Nephron (organoid): ENCODE measurements at regions not wholly inside any gene's neighbourhood (a gene's known extent, or its start where the extent isn't known, plus 50 kb on each side); places are given as distances from the start of the nearest gene placed in this dataset.
"Not testable (repeated sequence)": the region's sequence is repeated elsewhere in the genome, so short reads cannot be mapped to it uniquely, and the experiment has no call there.

Source experiments
- H3K27ac Mint-ChIP-seq, 3 experiments: 2 replicates each; pipeline ENCODE4 v1.8.0; 2020; ENCODE audit warnings: mixed read lengths in 3 of 3, mild to moderate bottlenecking in 2 of 3, moderate library complexity in 1 of 3
- H3K27me3 Mint-ChIP-seq: 2 replicates; pipeline ENCODE4 v1.8.0; 2021; ENCODE audit warnings: low read depth, mild to moderate bottlenecking, moderate library complexity, mixed read lengths
- H3K36me3 Mint-ChIP-seq: 2 replicates; pipeline ENCODE4 v1.8.0; 2020; ENCODE audit warnings: low read depth, mixed read lengths
- H3K4me1 Mint-ChIP-seq: 2 replicates; pipeline ENCODE4 v1.8.0; 2020; ENCODE audit warnings: mixed read lengths
- H3K4me3 Mint-ChIP-seq, 3 experiments: 2 replicates each; pipeline ENCODE4 v1.8.0; 2020; ENCODE audit warnings: mild to moderate bottlenecking in 3 of 3, mixed read lengths in 3 of 3, moderate library complexity in 2 of 3
- H3K9me3 Mint-ChIP-seq: 2 replicates; pipeline ENCODE4 v1.8.0; 2020; ENCODE audit warnings: mixed read lengths
- CTCF ChIP-seq, 3 experiments: fragments of 200-600 bp; sonication (generic); IDR thresholded peaks; one replicate each; pipeline ENCODE4 v1.5.0; 2021; ENCODE audit warnings: antibody characterized with exemption in 3 of 3; ENCODE audit not compliant: unreplicated experiment in 3 of 3

- Mint-ChIP-seq H3K4me1 (no peaks in the 10 kb centered on the region), H3K36me3 (no peaks in the 10 kb centered on the region), H3K9me3 (no peaks in the 10 kb centered on the region), H3K4me3 (no peak overlapping the region), H3K27ac (no peak overlapping the region), H3K27me3 (no peaks in the 10 kb centered on the region)
- no peak for TF ChIP-seq CTCF (IDR thresholded peaks at IDR 0.05; ENCODE audit: unreplicated experiment in 3 of 3)
Measured at GRCh38 chr9:119689879-119690278, 320.6 kb upstream of the BRINP1 start.

GRCh38 chr9:119688547-119688946, 319.3 kb upstream of the BRINP1 start:
- H3K27ac Mint-ChIP-seq, result no peak overlapping the region
- no peak for TF ChIP-seq CTCF (IDR thresholded peaks at IDR 0.05; ENCODE audit: unreplicated experiment in 3 of 3)
- no peaks in the 10 kb centered on the region for H3K9me3 Mint-ChIP-seq
- H3K4me3 Mint-ChIP-seq, result no peak overlapping the region
- no peaks in the 10 kb centered on the region for H3K27me3 Mint-ChIP-seq
- H3K36me3 Mint-ChIP-seq, result no peaks in the 10 kb centered on the region
- H3K4me1 Mint-ChIP-seq, result no peaks in the 10 kb centered on the region

DNA sequence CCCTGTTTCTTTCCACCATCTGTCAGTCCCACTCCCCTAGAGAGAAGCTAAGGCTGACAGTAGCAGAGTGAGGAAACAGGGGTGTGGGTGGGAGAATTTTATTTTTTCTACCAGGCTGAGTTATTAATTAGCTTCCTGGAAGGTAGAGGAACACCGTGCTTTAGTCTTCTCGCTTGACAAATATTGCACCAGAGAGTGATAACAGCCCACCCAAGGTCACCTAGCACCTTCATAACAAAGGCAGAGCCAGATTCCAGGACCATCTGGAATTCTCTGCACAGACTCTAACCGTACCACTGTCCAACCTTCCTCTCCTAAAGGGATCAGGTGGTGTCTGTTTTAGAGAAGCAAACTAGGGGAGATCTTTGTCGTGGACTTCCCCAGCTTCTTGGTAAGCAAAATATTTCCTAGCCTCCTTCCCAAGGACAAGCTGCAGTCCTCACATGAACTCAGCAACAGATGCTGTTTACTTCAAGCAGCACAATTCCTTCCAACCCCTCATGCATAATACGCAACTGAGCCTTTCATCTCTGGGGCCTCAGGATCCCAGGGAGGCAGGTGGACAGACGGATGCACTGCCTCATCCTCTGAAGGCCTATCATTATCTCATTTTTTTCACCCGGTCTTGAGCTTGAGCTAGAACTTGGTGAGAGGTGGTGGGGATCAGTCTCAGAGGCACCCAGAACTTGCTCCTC, 308.7 kb upstream of the BRINP1 start:
- H3K27me3 Mint-ChIP-seq, result no peaks in the 10 kb centered on the region
- no peak overlapping the region for H3K4me3 Mint-ChIP-seq
- H3K9me3 Mint-ChIP-seq, result no peaks in the 10 kb centered on the region
- no peaks in the 10 kb centered on the region for H3K36me3 Mint-ChIP-seq
- TF ChIP-seq CTCF (IDR thresholded peaks at IDR 0.05; ENCODE audit: unreplicated experiment in 3 of 3), result no peak
- no peaks in the 10 kb centered on the region for H3K4me1 Mint-ChIP-seq
- H3K27ac Mint-ChIP-seq, result no peak overlapping the region

GRCh38 chr9:119675951-119676350, 306.7 kb upstream of the BRINP1 start:
- H3K27me3 Mint-ChIP-seq, result no peaks in the 10 kb centered on the region
- H3K36me3 Mint-ChIP-seq, result no peaks in the 10 kb centered on the region
- H3K4me3 Mint-ChIP-seq, result no peak overlapping the region
- H3K9me3 Mint-ChIP-seq, result no peaks in the 10 kb centered on the region
- TF ChIP-seq CTCF (IDR thresholded peaks at IDR 0.05; ENCODE audit: unreplicated experiment in 3 of 3), result no peak
- H3K27ac Mint-ChIP-seq, result no peak overlapping the region
- no peaks in the 10 kb centered on the region for H3K4me1 Mint-ChIP-seq

DNA sequence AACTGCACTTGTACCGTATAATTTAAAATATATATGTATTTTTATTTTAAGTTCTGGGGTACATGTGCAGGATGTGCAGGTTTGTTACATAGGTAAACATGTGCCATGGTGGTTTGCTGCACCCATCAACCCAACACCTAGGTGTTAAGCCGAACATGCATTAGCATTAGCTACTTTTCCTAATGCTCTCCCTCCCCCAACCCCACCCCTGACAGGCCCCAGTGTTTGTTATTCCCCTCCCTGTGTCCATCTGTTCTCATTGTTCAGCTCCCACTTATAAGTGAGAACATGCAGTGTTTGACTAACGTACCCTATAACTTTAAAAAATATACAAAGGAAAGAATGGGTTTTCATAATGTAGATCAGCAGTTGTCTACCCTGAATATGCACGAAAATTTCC, 303.5 kb upstream of the BRINP1 start:
- not testable (repeated sequence) for H3K27me3 Mint-ChIP-seq, H3K9me3 Mint-ChIP-seq, H3K27ac Mint-ChIP-seq, H3K4me1 Mint-ChIP-seq, H3K36me3 Mint-ChIP-seq, H3K4me3 Mint-ChIP-seq

DNA sequence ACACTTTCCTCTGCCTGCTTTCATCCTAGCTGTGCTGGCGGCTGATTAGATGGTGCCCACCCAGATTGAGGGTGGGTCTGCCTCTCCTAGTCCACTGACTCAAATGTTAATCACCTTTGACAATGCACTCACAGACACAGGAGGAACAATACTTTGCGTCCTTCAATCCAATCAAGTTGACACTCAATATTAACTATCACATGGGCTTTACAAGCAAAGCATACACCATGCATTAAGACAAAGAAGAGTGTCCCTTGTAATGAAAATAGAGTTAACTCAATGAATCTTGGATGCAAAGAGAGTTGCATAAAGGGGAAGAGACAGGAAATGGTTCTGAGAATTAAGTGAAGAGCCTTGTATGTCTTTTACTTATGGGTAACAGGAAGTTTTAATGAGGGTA, 298.7 kb upstream of the BRINP1 start:
- Mint-ChIP-seq H3K27ac (no peak overlapping the region), H3K36me3 (no peaks in the 10 kb centered on the region), H3K27me3 (no peaks in the 10 kb centered on the region), H3K4me3 (no peak overlapping the region), H3K4me1 (no peaks in the 10 kb centered on the region), H3K9me3 (no peaks in the 10 kb centered on the region)
- no peak for TF ChIP-seq CTCF (IDR thresholded peaks at IDR 0.05; ENCODE audit: unreplicated experiment in 3 of 3)
